Esophagus squamous epithelium (tissue), 4 donors: ENCODE measurements at regions not wholly inside any gene's neighbourhood (a gene's known extent, or its start where the extent isn't known, plus 50 kb on each side); places are given as distances from the start of the nearest gene placed in this dataset.

Experiments used
- POLR2A ChIP-seq, 4 donors: fragments of 450-650 bp; IDR thresholded peaks; one replicate each; pipeline ENCODE4 v1.6.1; 2017; ENCODE audit warnings: antibody characterized with exemption in 4 of 4, mild to moderate bottlenecking in 4 of 4, moderate library complexity in 3 of 4
- TF ChIP-seq, protein P1 (sequence below), 6 experiments: fragments of 450-650 bp in 4 of 6; fragments of 200-600 bp in 2 of 6; sonication (generic) in 2 of 6; IDR thresholded peaks; one replicate each; pipeline ENCODE4 v1.5.1; 2016 to 2019; ENCODE audit warnings: antibody characterized with exemption in 6 of 6, mild to moderate bottlenecking in 4 of 6, moderate library complexity in 4 of 6

DNA sequence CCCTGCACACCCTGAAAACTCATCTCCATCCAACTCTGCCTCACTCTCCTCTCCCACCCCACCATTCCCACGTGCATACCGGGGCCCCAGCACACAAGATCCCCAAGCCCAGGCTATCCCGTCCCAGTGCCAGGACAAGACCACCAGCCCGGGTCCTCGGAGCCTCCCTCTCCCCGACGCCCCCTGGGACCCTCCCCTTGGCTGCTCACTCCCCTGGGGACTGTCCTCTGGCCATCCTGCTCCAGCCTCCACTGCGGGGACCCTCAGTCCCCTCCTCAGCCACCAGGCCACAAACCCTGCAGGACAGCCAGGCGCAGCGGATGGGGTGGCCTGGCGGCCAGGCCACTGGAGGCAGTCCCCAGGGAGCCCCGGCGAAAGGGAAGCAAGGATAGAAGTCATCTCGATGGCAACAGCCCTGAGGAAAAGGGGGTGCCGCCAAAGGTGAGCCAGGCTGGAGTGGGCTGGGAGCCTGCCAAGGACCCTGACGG is 62.8 kb downstream of the C9orf50 start:
- TF ChIP-seq, protein P1, sequence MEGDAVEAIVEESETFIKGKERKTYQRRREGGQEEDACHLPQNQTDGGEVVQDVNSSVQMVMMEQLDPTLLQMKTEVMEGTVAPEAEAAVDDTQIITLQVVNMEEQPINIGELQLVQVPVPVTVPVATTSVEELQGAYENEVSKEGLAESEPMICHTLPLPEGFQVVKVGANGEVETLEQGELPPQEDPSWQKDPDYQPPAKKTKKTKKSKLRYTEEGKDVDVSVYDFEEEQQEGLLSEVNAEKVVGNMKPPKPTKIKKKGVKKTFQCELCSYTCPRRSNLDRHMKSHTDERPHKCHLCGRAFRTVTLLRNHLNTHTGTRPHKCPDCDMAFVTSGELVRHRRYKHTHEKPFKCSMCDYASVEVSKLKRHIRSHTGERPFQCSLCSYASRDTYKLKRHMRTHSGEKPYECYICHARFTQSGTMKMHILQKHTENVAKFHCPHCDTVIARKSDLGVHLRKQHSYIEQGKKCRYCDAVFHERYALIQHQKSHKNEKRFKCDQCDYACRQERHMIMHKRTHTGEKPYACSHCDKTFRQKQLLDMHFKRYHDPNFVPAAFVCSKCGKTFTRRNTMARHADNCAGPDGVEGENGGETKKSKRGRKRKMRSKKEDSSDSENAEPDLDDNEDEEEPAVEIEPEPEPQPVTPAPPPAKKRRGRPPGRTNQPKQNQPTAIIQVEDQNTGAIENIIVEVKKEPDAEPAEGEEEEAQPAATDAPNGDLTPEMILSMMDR (IDR thresholded peaks at IDR 0.05), result no peak
- TF ChIP-seq POLR2A (IDR thresholded peaks at IDR 0.05), result no peak
